ENCODE measurements at regions not wholly inside any gene's neighbourhood (a gene's known extent, or its start where the extent isn't known, plus 50 kb on each side); places are given as distances from the start of the nearest gene placed in this dataset.

- Histone ChIP-seq H3K9me3 (no peaks in the 10 kb centered on the region), H3K4me3 (no peak overlapping the region), H3K36me3 (no peaks in the 10 kb centered on the region), H3K27ac (no peak overlapping the region), H3K4me1 (peaks cover 0 to 4% of the 10 kb centered on the region in 2 donors), H3K27me3 (no peaks in the 10 kb centered on the region)
- TF ChIP-seq CTCF (IDR thresholded peaks at IDR 0.05), result no peak
- ATAC-seq (no peak), DNase-seq (no peak)
- intact Hi-C loops (cut with DNase I), result no loop called here
Observed at GRCh38 chr10:59562126-59562525, 147.5 kb downstream of the SLC16A9 start.

- H3K4me3 ChIP-seq, result no peak overlapping the region
- H3K9me3 ChIP-seq, result no peaks in the 10 kb centered on the region
- no peaks in the 10 kb centered on the region for H3K36me3 ChIP-seq
- intact Hi-C loops (cut with DNase I), result no loop called here
- H3K27me3 ChIP-seq, result no peaks in the 10 kb centered on the region
- peaks cover 0 to 4% of the 10 kb centered on the region in 2 donors for H3K4me1 ChIP-seq
- no peak for ATAC-seq
- DNase-seq, result no peak
- TF ChIP-seq CTCF (IDR thresholded peaks at IDR 0.05), result no peak
- no peak overlapping the region for H3K27ac ChIP-seq
Observed at GRCh38 chr10:59561477-59562121, 148.1 kb downstream of the SLC16A9 start.

DNA sequence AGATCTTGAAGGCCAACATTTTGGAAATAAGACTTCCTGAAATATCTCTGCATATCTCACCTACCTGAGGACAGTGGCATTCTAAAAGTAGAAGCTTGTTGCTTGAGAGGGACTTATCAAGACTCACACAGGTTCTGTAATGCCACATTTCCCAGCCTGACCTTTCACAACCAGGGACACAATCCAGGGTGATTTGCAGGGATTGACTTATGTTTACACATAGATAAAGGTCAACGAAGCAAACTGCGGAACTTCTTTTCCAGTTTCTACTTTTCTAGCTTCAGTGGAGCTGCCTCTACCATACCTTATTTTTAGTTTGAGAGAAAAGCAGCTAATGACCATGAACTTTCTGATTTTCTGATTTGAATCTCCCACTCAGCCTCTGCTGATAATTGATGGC, 148.7 kb downstream of the SLC16A9 start:
- Histone ChIP-seq H3K27ac (no peak overlapping the region), H3K27me3 (no peaks in the 10 kb centered on the region), H3K4me1 (peaks cover 0 to 4% of the 10 kb centered on the region in 2 donors), H3K4me3 (no peak overlapping the region), H3K36me3 (no peaks in the 10 kb centered on the region), H3K9me3 (no peaks in the 10 kb centered on the region)
- ATAC-seq, result no peak
- intact Hi-C loops (cut with DNase I), result no loop called here
- no peak for TF ChIP-seq CTCF (IDR thresholded peaks at IDR 0.05)
- no peak for DNase-seq

GRCh38 chr10:59560161-59560560, 149.5 kb downstream of the SLC16A9 start:
- intact Hi-C loops (cut with DNase I), result no loop called here
- H3K27ac ChIP-seq, result no peak overlapping the region
- TF ChIP-seq CTCF (IDR thresholded peaks at IDR 0.05), result no peak
- H3K9me3 ChIP-seq, result no peaks in the 10 kb centered on the region
- H3K4me1 ChIP-seq, result peaks cover 0 to 4% of the 10 kb centered on the region in 2 donors
- no peaks in the 10 kb centered on the region for H3K27me3 ChIP-seq
- H3K4me3 ChIP-seq, result no peak overlapping the region
- DNase-seq (peak in 2 of 4 donors; percentile 69 to 87), ATAC-seq (no peak)
- H3K36me3 ChIP-seq, result no peaks in the 10 kb centered on the region

DNA sequence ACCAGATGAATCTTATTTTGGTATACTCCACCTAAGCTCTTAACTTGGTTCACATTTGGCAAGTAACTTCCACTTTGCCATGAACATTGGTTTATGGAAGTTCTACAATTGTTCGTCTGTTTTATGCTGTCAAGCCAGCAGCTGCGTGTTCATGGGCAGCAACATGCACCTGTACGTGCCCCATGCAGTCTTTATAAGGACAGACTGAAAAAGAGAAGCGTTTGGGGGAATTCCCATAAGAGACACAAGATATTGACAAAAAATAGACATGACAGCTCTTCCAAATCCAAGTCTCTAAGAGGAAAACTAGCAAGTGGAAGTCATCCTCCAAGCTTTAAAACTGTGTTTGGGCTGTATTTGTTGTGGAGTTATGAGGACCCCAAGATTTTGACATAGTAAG, 151.6 kb downstream of the SLC16A9 start:
- DNase-seq (no peak), ATAC-seq (no peak)
- H3K4me3 ChIP-seq, result no peak overlapping the region
- no peaks in the 10 kb centered on the region for H3K9me3 ChIP-seq
- H3K27me3 ChIP-seq, result no peaks in the 10 kb centered on the region
- H3K4me1 ChIP-seq, result peaks cover 0 to 4% of the 10 kb centered on the region in 2 donors
- intact Hi-C loops (cut with DNase I), result no loop called here
- TF ChIP-seq CTCF (IDR thresholded peaks at IDR 0.05), result no peak
- H3K36me3 ChIP-seq, result no peaks in the 10 kb centered on the region
- no peak overlapping the region for H3K27ac ChIP-seq
